ENCODE measurements at regions not wholly inside any gene's neighbourhood (a gene's known extent, or its start where the extent isn't known, plus 50 kb on each side); places are given as distances from the start of the nearest gene placed in this dataset.

GRCh38 chr2:120560330-120560729 lies 175.3 kb upstream of the GLI2 start:
- Histone ChIP-seq H3K27me3 (ENCODE audit: insufficient read depth, low read length) (no peaks in the 10 kb centered on the region), H4K20me1 (ENCODE audit: insufficient read depth, low read length) (no peaks in the 10 kb centered on the region), H3K4me3 (ENCODE audit: insufficient read depth, low read length) (no peak overlapping the region), H2AFZ (ENCODE audit: low read length) (no peak overlapping the region), H3K9me3 (ENCODE audit: low read depth, low read length) (no peaks in the 10 kb centered on the region), H3K79me2 (ENCODE audit: insufficient read depth, low read length) (no peaks in the 10 kb centered on the region), H3K36me3 (ENCODE audit: insufficient read depth, low read length) (no peaks in the 10 kb centered on the region), H3K4me2 (ENCODE audit: insufficient read depth, low read length) (no peak overlapping the region), H3K27ac (ENCODE audit: low read depth, low read length) (peak overlapping the region; percentile 91), H3K4me1 (ENCODE audit: insufficient read depth, low read length) (peaks cover 36% of the 10 kb centered on the region)
- TF ChIP-seq CTCF (IDR thresholded peaks at IDR 0.05; ENCODE audit: extremely low read depth, low read depth, low read length): no peak
- no peak for DNase-seq (ENCODE audit: insufficient read length, low spot score, missing footprints)

DNA sequence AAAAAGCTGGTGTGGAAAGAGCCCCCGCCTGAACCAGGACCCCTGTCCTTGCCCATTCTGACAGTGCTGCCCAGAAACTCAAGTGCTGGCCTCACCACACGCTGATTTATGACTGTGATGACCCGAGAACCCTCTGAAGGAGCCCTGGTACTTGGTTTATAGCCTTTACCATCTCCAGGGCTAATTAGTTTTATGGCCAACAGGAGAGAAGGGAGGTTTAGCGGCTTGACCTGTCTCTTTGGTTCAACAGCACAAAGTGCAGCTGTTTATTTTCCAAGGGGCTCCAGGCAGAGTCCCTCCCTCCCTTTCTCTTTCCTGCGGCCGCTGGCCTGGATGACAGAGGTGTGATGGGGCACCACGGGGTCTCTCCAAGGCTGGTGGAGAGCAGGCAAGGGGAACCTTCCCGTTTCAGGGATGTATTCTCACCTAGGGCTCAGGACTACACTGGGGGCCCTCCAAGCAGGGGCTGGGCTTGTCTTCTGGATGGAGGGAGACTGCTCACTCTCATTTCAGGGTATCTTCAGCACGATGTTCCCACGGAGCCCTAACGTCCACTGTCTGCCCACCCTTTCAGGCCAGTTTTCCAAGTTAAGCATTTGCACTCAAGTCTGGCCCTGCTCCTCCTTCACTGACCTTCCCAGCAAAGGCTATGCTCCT lies 174.2 kb upstream of the GLI2 start:
- Histone ChIP-seq H3K9me3 (ENCODE audit: low read depth, low read length) (no peaks in the 10 kb centered on the region), H3K36me3 (ENCODE audit: insufficient read depth, low read length) (no peaks in the 10 kb centered on the region), H3K27ac (ENCODE audit: low read depth, low read length) (no peak overlapping the region), H3K79me2 (ENCODE audit: insufficient read depth, low read length) (no peaks in the 10 kb centered on the region), H3K27me3 (ENCODE audit: insufficient read depth, low read length) (no peaks in the 10 kb centered on the region), H2AFZ (ENCODE audit: low read length) (no peak overlapping the region), H3K4me1 (ENCODE audit: insufficient read depth, low read length) (peaks cover 45% of the 10 kb centered on the region), H3K4me2 (ENCODE audit: insufficient read depth, low read length) (no peak overlapping the region), H3K4me3 (ENCODE audit: insufficient read depth, low read length) (no peak overlapping the region), H4K20me1 (ENCODE audit: insufficient read depth, low read length) (no peaks in the 10 kb centered on the region)
- DNase-seq (ENCODE audit: insufficient read length, low spot score, missing footprints): no peak
- TF ChIP-seq CTCF (IDR thresholded peaks at IDR 0.05; ENCODE audit: extremely low read depth, low read depth, low read length): no peak

DNA sequence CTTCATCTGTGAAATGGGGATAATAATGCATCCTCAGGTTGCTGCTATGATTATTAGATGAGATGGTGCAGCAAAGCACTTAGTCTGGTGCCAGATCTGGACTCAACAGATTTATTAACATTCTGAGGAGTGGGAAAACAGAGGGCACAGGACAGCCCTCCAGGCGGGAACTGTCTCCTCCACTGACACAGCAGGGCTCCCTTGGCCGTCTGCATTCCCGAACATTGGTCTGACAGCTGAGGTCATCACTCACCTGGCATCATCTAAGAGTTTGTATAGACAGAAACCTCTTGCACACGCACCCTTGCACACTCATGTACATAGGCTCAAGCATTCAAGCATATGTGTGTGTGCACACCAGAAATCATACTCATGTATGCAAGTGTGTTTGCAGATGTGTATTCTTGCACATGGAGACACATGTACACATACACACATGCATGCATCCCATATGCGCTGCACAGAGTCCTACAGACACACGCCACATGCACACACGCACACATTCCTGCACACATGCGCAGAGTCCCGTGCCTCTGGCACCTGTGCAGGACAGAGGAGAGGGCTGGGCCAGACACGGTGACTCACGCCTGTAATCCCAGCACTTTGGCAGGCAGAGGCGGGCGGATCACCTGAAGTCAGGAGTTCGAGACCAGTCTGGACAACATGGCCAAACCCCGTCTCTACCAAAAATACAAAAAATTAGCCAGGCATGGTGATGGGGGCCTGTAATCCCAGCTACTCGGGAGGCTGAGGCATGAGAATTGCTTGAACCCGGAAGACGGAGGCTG lies 173.3 kb upstream of the GLI2 start:
- no peaks in the 10 kb centered on the region for H3K9me3 ChIP-seq (ENCODE audit: low read depth, low read length)
- no peak for DNase-seq (ENCODE audit: insufficient read length, low spot score, missing footprints)
- no peaks in the 10 kb centered on the region for H3K79me2 ChIP-seq (ENCODE audit: insufficient read depth, low read length)
- no peak for TF ChIP-seq CTCF (IDR thresholded peaks at IDR 0.05; ENCODE audit: extremely low read depth, low read depth, low read length)
- H2AFZ ChIP-seq (ENCODE audit: low read length): no peak overlapping the region
- H3K4me2 ChIP-seq (ENCODE audit: insufficient read depth, low read length): no peak overlapping the region
- H3K4me1 ChIP-seq (ENCODE audit: insufficient read depth, low read length): peaks cover 49% of the 10 kb centered on the region
- no peaks in the 10 kb centered on the region for H3K36me3 ChIP-seq (ENCODE audit: insufficient read depth, low read length)
- no peaks in the 10 kb centered on the region for H3K27me3 ChIP-seq (ENCODE audit: insufficient read depth, low read length)
- H3K4me3 ChIP-seq (ENCODE audit: insufficient read depth, low read length): no peak overlapping the region
- H3K27ac ChIP-seq (ENCODE audit: low read depth, low read length): no peak overlapping the region
- no peaks in the 10 kb centered on the region for H4K20me1 ChIP-seq (ENCODE audit: insufficient read depth, low read length)

DNA sequence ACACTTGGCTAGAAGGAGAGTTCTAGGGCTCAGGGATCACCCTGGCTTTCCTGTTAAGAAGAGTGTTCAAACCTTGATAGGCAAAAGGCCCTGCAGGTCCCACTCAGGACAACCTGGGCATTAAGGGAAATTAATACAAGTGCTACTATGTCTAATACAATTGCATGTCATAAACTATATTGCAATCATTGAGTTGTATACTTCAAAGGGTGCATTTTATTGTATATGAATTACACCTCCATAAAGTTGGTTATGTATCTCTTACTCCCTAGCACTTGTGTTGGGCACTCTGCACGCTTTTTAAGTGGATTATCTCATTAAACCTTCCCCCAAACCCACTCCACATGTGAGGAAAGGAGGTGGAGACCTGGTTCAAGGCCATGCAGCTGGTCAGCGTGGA lies 172.1 kb upstream of the GLI2 start:
- H3K4me1 ChIP-seq (ENCODE audit: insufficient read depth, low read length): peaks cover 49% of the 10 kb centered on the region
- H3K27me3 ChIP-seq (ENCODE audit: insufficient read depth, low read length): no peaks in the 10 kb centered on the region
- no peaks in the 10 kb centered on the region for H4K20me1 ChIP-seq (ENCODE audit: insufficient read depth, low read length)
- no peak overlapping the region for H3K4me2 ChIP-seq (ENCODE audit: insufficient read depth, low read length)
- no peak overlapping the region for H3K4me3 ChIP-seq (ENCODE audit: insufficient read depth, low read length)
- no peaks in the 10 kb centered on the region for H3K79me2 ChIP-seq (ENCODE audit: insufficient read depth, low read length)
- no peak overlapping the region for H3K27ac ChIP-seq (ENCODE audit: low read depth, low read length)
- no peak overlapping the region for H2AFZ ChIP-seq (ENCODE audit: low read length)
- H3K36me3 ChIP-seq (ENCODE audit: insufficient read depth, low read length): no peaks in the 10 kb centered on the region
- no peak for TF ChIP-seq CTCF (IDR thresholded peaks at IDR 0.05; ENCODE audit: extremely low read depth, low read depth, low read length)
- DNase-seq (ENCODE audit: insufficient read length, low spot score, missing footprints): no peak
- no peaks in the 10 kb centered on the region for H3K9me3 ChIP-seq (ENCODE audit: low read depth, low read length)
